Astrocyte (in vitro differentiated cells and primary cell): ENCODE measurements at regions not wholly inside any gene's neighbourhood (a gene's known extent, or its start where the extent isn't known, plus 50 kb on each side); places are given as distances from the start of the nearest gene placed in this dataset.

ENCODE experiments used
- DNase-seq: peaks from one replicate; pipeline ENCODE4 v3.0.0-alpha.2; 2010; ENCODE audit warnings: low read depth
- FAIRE-seq: peaks from 2 replicates; lab custom pipeline; 2011; peaks lifted over from hg19 to GRCh38; lab: Jason Lieb, UNC
- H2AFZ ChIP-seq: 2 replicates; pipeline ENCODE4 v1.6.0; 2012; ENCODE audit warnings: low read depth, low read length, inconsistent platforms
- H3K27ac ChIP-seq: 2 replicates; pipeline ENCODE4 v1.5.1; 2011; ENCODE audit warnings: low read depth, low read length, inconsistent platforms
- H3K27me3 ChIP-seq: 2 replicates; pipeline ENCODE4 v1.6.0; 2011; ENCODE audit warnings: low read length, inconsistent platforms; ENCODE audit not compliant: insufficient read depth
- H3K36me3 ChIP-seq: 2 replicates; pipeline ENCODE4 v1.5.1; 2011; ENCODE audit warnings: low read length, inconsistent platforms; ENCODE audit not compliant: insufficient read depth
- H3K4me1 ChIP-seq: 2 replicates; pipeline ENCODE4 v1.5.1; 2011; ENCODE audit warnings: low read length, inconsistent platforms; ENCODE audit not compliant: insufficient read depth
- H3K4me2 ChIP-seq: 2 replicates; pipeline ENCODE4 v1.6.0; 2012; ENCODE audit warnings: low read length, inconsistent platforms
- H3K4me3 ChIP-seq: 2 replicates; pipeline ENCODE4 v1.5.1; 2011; ENCODE audit warnings: low read depth, mild to moderate bottlenecking, low read length, inconsistent platforms; ENCODE audit not compliant: insufficient read depth
- H3K79me2 ChIP-seq: 2 replicates; pipeline ENCODE4 v1.6.0; 2012; ENCODE audit warnings: mild to moderate bottlenecking, low read length, inconsistent platforms; ENCODE audit not compliant: insufficient read depth
- H3K9ac ChIP-seq: 2 replicates; pipeline ENCODE4 v1.6.0; 2012; ENCODE audit warnings: mild to moderate bottlenecking, low read length, inconsistent platforms
- H3K9me3 ChIP-seq: 2 replicates; pipeline ENCODE4 v1.5.1; 2012; ENCODE audit warnings: low read depth, mild to moderate bottlenecking, low read length, inconsistent platforms; ENCODE audit not compliant: insufficient read depth
- H4K20me1 ChIP-seq: 2 replicates; pipeline ENCODE4 v1.6.0; 2012; ENCODE audit warnings: low read length, inconsistent platforms; ENCODE audit not compliant: insufficient read depth
- H3K27ac Mint-ChIP-seq: one replicate; pipeline ENCODE4 v1.8.0; 2021; ENCODE audit warnings: mild to moderate bottlenecking, mixed read lengths; ENCODE audit not compliant: unreplicated experiment
- H3K27me3 Mint-ChIP-seq: one replicate; pipeline ENCODE4 v1.8.0; 2021; ENCODE audit warnings: low read depth, mixed read lengths; ENCODE audit not compliant: unreplicated experiment
- H3K36me3 Mint-ChIP-seq: one replicate; pipeline ENCODE4 v1.8.0; 2021; ENCODE audit warnings: low read depth, mixed read lengths; ENCODE audit not compliant: unreplicated experiment
- H3K4me1 Mint-ChIP-seq: one replicate; pipeline ENCODE4 v1.8.0; 2021; ENCODE audit warnings: low read depth, mixed read lengths; ENCODE audit not compliant: unreplicated experiment
- H3K4me3 Mint-ChIP-seq: one replicate; pipeline ENCODE4 v1.8.0; 2021; ENCODE audit warnings: mild to moderate bottlenecking, moderate library complexity, mixed read lengths; ENCODE audit not compliant: unreplicated experiment
- H3K9me3 Mint-ChIP-seq: one replicate; pipeline ENCODE4 v1.8.0; 2021; ENCODE audit warnings: mild to moderate bottlenecking, mixed read lengths; ENCODE audit not compliant: unreplicated experiment
- CTCF ChIP-seq: IDR thresholded peaks from 2 replicates; pipeline ENCODE4 v1.5.1; 2011; ENCODE audit warnings: low read depth, mild to moderate bottlenecking, inconsistent platforms, low read length, moderate library complexity; ENCODE audit not compliant: insufficient read depth
- EZH2 ChIP-seq: IDR thresholded peaks from 2 replicates; pipeline ENCODE4 v1.6.1; 2012; ENCODE audit warnings: mild to moderate bottlenecking, low read length, inconsistent platforms; ENCODE audit not compliant: insufficient read depth

- TF ChIP-seq CTCF (no peak), EZH2 (no peak)
- Mint-ChIP-seq H3K4me3 (no peak overlapping the region), H3K36me3 (no peaks in the 10 kb centered on the region), H3K27ac (no peak overlapping the region), H3K4me1 (no peaks in the 10 kb centered on the region), H3K27me3 (no peaks in the 10 kb centered on the region), H3K9me3 (peaks cover 7% of the 10 kb centered on the region)
- Histone ChIP-seq H3K79me2 (no peaks in the 10 kb centered on the region), H4K20me1 (no peaks in the 10 kb centered on the region), H3K27me3 (no peaks in the 10 kb centered on the region), H3K4me2 (no peak overlapping the region), H3K9ac (no peak overlapping the region), H3K4me1 (no peaks in the 10 kb centered on the region), H3K27ac (no peak overlapping the region), H3K4me3 (no peak overlapping the region), H2AFZ (no peak overlapping the region), H3K9me3 (no peaks in the 10 kb centered on the region), H3K36me3 (no peaks in the 10 kb centered on the region)
- no peak for FAIRE-seq
- no peak for DNase-seq
These were observed 875.7 kb upstream of the USP15 start for GRCh38 chr12:61384511-61384910.

GRCh38 chr12:61385771-61386170 lies 874.4 kb upstream of the USP15 start:
- Histone ChIP-seq H3K9ac (no peak overlapping the region), H3K4me1 (no peaks in the 10 kb centered on the region), H3K4me3 (no peak overlapping the region), H3K36me3 (no peaks in the 10 kb centered on the region), H2AFZ (no peak overlapping the region), H3K9me3 (no peaks in the 10 kb centered on the region), H3K27ac (no peak overlapping the region), H4K20me1 (no peaks in the 10 kb centered on the region), H3K4me2 (no peak overlapping the region), H3K79me2 (no peaks in the 10 kb centered on the region), H3K27me3 (no peaks in the 10 kb centered on the region)
- Mint-ChIP-seq H3K4me1 (no peaks in the 10 kb centered on the region), H3K27ac (no peak overlapping the region), H3K9me3 (peaks cover 9% of the 10 kb centered on the region), H3K36me3 (no peaks in the 10 kb centered on the region), H3K27me3 (no peaks in the 10 kb centered on the region), H3K4me3 (no peak overlapping the region)
- no peak for TF ChIP-seq EZH2
- TF ChIP-seq CTCF, result no peak
- FAIRE-seq, result no peak
- DNase-seq, result no peak

- Histone ChIP-seq H3K4me1 (no peaks in the 10 kb centered on the region), H3K9me3 (no peaks in the 10 kb centered on the region), H4K20me1 (no peaks in the 10 kb centered on the region), H3K27ac (no peak overlapping the region), H3K79me2 (no peaks in the 10 kb centered on the region), H2AFZ (no peak overlapping the region), H3K4me2 (no peak overlapping the region), H3K4me3 (no peak overlapping the region), H3K27me3 (no peaks in the 10 kb centered on the region), H3K36me3 (no peaks in the 10 kb centered on the region), H3K9ac (no peak overlapping the region)
- H3K4me1 Mint-ChIP-seq, result no peaks in the 10 kb centered on the region
- H3K36me3 Mint-ChIP-seq, result no peaks in the 10 kb centered on the region
- no peak for FAIRE-seq
- TF ChIP-seq CTCF, result no peak
- no peak overlapping the region for H3K4me3 Mint-ChIP-seq
- no peaks in the 10 kb centered on the region for H3K9me3 Mint-ChIP-seq
- no peaks in the 10 kb centered on the region for H3K27me3 Mint-ChIP-seq
- DNase-seq, result no peak
- H3K27ac Mint-ChIP-seq, result no peak overlapping the region
These were observed 862.5 kb upstream of the USP15 start for GRCh38 chr12:61397668-61398067.
